22Rv1 (cell line): ENCODE measurements at regions not wholly inside any gene's neighbourhood (a gene's known extent, or its start where the extent isn't known, plus 50 kb on each side); places are given as distances from the start of the nearest gene placed in this dataset.

Experiments used
- CTCF ChIP-seq: fragments of 450-650 bp; IDR thresholded peaks from 2 replicates; pipeline ENCODE4 v1.5.1; 2017; ENCODE audit warnings: mild to moderate bottlenecking
- ZFX ChIP-seq: fragments of 450-650 bp; IDR thresholded peaks from 2 replicates; pipeline ENCODE4 v1.6.1; 2017; ENCODE audit warnings: antibody characterized with exemption, borderline replicate concordance

GRCh38 chr5:14082973-14083372 lies 60.2 kb upstream of the TRIO start:
- TF ChIP-seq CTCF: no peak
- TF ChIP-seq ZFX: no peak
